ENCODE measurements at regions not wholly inside any gene's neighbourhood (a gene's known extent, or its start where the extent isn't known, plus 50 kb on each side); places are given as distances from the start of the nearest gene placed in this dataset.
A peak's percentile ranks its signal among the peaks of the same experiment; 100 is the strongest.

GRCh38 chr4:126784966-126785580, 847.7 kb upstream of the INTU start:
- no peak overlapping the region for H3K4me3 ChIP-seq
- 85 to 90% methylated on average over 2 of the region's 2 CpGs for WGBS, 2 donors
- H3K9me3 ChIP-seq (ENCODE audit: control insufficient read depth in 4 of 4, insufficient read depth in 3 of 4, low read length in 3 of 4): no peaks in the 10 kb centered on the region
- no peak for ATAC-seq (ENCODE audit: insufficient read depth, low FRiP score)
- H3K36me3 ChIP-seq (ENCODE audit: control insufficient read depth in 4 of 4, insufficient read depth in 4 of 4, low read length in 4 of 4): no peaks in the 10 kb centered on the region
- no peaks in the 10 kb centered on the region for H3K4me1 ChIP-seq (ENCODE audit: control insufficient read depth in 5 of 5, insufficient read depth in 5 of 5, low read length in 5 of 5)
- TF ChIP-seq CTCF (IDR thresholded peaks at IDR 0.05; ENCODE audit: control extremely low read depth, extremely low read depth): no peak
- no peak overlapping the region for H3K27ac ChIP-seq (ENCODE audit: low read depth in 1 of 2, low read length in 1 of 2)
- DNase-seq: no peak
- no peak overlapping the region for H3K9ac ChIP-seq (ENCODE audit: insufficient read depth in 1 of 2, low read length in 2 of 2)
- H3K27me3 ChIP-seq (ENCODE audit: control insufficient read depth in 3 of 3, insufficient read depth in 3 of 3, low read length in 2 of 3): no peaks in the 10 kb centered on the region

- H3K27me3 ChIP-seq (ENCODE audit: control insufficient read depth in 3 of 3, insufficient read depth in 3 of 3, low read length in 2 of 3): no peaks in the 10 kb centered on the region
- H3K36me3 ChIP-seq (ENCODE audit: control insufficient read depth in 4 of 4, insufficient read depth in 4 of 4, low read length in 4 of 4): no peaks in the 10 kb centered on the region
- H3K27ac ChIP-seq (ENCODE audit: low read depth in 1 of 2, low read length in 1 of 2): no peak overlapping the region
- ATAC-seq (ENCODE audit: insufficient read depth, low FRiP score): no peak
- H3K4me3 ChIP-seq: no peak overlapping the region
- H3K9ac ChIP-seq (ENCODE audit: insufficient read depth in 1 of 2, low read length in 2 of 2): no peak overlapping the region
- no peaks in the 10 kb centered on the region for H3K4me1 ChIP-seq (ENCODE audit: control insufficient read depth in 5 of 5, insufficient read depth in 5 of 5, low read length in 5 of 5)
- 76 to 83% methylated on average over 1 of the region's 1 CpG for WGBS, 2 donors
- no peak for TF ChIP-seq CTCF (IDR thresholded peaks at IDR 0.05; ENCODE audit: control extremely low read depth, extremely low read depth)
- no peaks in the 10 kb centered on the region for H3K9me3 ChIP-seq (ENCODE audit: control insufficient read depth in 4 of 4, insufficient read depth in 3 of 4, low read length in 3 of 4)
- no peak for DNase-seq
Measured at GRCh38 chr4:126790633-126791032, 842.1 kb upstream of the INTU start.

- H3K9ac ChIP-seq (ENCODE audit: insufficient read depth in 1 of 2, low read length in 2 of 2): no peak overlapping the region
- H3K27me3 ChIP-seq (ENCODE audit: control insufficient read depth in 3 of 3, insufficient read depth in 3 of 3, low read length in 2 of 3): no peaks in the 10 kb centered on the region
- WGBS, 2 donors: 67 to 75% methylated on average over 2 of the region's 2 CpGs
- peaks cover 0 to under 1% (median 0%) of the 10 kb centered on the region in 5 donors for H3K4me1 ChIP-seq (ENCODE audit: control insufficient read depth in 5 of 5, insufficient read depth in 5 of 5, low read length in 5 of 5)
- no peak overlapping the region for H3K27ac ChIP-seq (ENCODE audit: low read depth in 1 of 2, low read length in 1 of 2)
- H3K9me3 ChIP-seq (ENCODE audit: control insufficient read depth in 4 of 4, insufficient read depth in 3 of 4, low read length in 3 of 4): no peaks in the 10 kb centered on the region
- TF ChIP-seq CTCF (IDR thresholded peaks at IDR 0.05; ENCODE audit: control extremely low read depth, extremely low read depth): no peak
- ATAC-seq (ENCODE audit: insufficient read depth, low FRiP score) (peak; percentile 76), DNase-seq (no peak)
- no peaks in the 10 kb centered on the region for H3K36me3 ChIP-seq (ENCODE audit: control insufficient read depth in 4 of 4, insufficient read depth in 4 of 4, low read length in 4 of 4)
- no peak overlapping the region for H3K4me3 ChIP-seq
Measured at GRCh38 chr4:126794363-126794762, 838.4 kb upstream of the INTU start.

- no peaks in the 10 kb centered on the region for H3K9me3 ChIP-seq (ENCODE audit: control insufficient read depth in 4 of 4, insufficient read depth in 3 of 4, low read length in 3 of 4)
- no peaks in the 10 kb centered on the region for H3K36me3 ChIP-seq (ENCODE audit: control insufficient read depth in 4 of 4, insufficient read depth in 4 of 4, low read length in 4 of 4)
- no peak overlapping the region for H3K9ac ChIP-seq (ENCODE audit: insufficient read depth in 1 of 2, low read length in 2 of 2)
- 83 to 94% methylated on average over 1 of the region's 1 CpG for WGBS, 2 donors
- no peak for TF ChIP-seq CTCF (IDR thresholded peaks at IDR 0.05; ENCODE audit: control extremely low read depth, extremely low read depth)
- no peak overlapping the region for H3K27ac ChIP-seq (ENCODE audit: low read depth in 1 of 2, low read length in 1 of 2)
- no peak for DNase-seq
- H3K4me1 ChIP-seq (ENCODE audit: control insufficient read depth in 5 of 5, insufficient read depth in 5 of 5, low read length in 5 of 5): peaks cover 0 to 19% (median 0%) of the 10 kb centered on the region in 5 donors
- no peak for ATAC-seq (ENCODE audit: insufficient read depth, low FRiP score)
- H3K4me3 ChIP-seq: no peak overlapping the region
- no peaks in the 10 kb centered on the region for H3K27me3 ChIP-seq (ENCODE audit: control insufficient read depth in 3 of 3, insufficient read depth in 3 of 3, low read length in 2 of 3)
Measured at GRCh38 chr4:126798214-126798613, 834.5 kb upstream of the INTU start.

Measured in lung (tissue), 11 donors.